GM12878 (cell line): ENCODE measurements at regions not wholly inside any gene's neighbourhood (a gene's known extent, or its start where the extent isn't known, plus 50 kb on each side); places are given as distances from the start of the nearest gene placed in this dataset.

Experiments
- CEBPB ChIP-seq, 2 experiments: fragments of 150-350 bp in 1 of 2; IDR thresholded peaks; 2 replicates each; pipeline ENCODE4 v1.6.1; 2012 to 2014; ENCODE audit warnings: low read depth in 2 of 2, low read length in 2 of 2, borderline replicate concordance in 1 of 2, inconsistent platforms in 1 of 2
- FOS ChIP-seq: IDR thresholded peaks from 3 replicates; pipeline ENCODE4 v1.6.1; 2011; ENCODE audit warnings: borderline replicate concordance; ENCODE audit not compliant: insufficient read length; ENCODE audit errors: extremely low read depth
- KAT2A ChIP-seq: conservative IDR thresholded peaks from 2 replicates; pipeline ENCODE4 v1.6.1; 2011; ENCODE audit warnings: low read depth, low read length; ENCODE audit not compliant: control insufficient read depth
- MAX ChIP-seq: IDR thresholded peaks from 2 replicates; pipeline ENCODE4 v1.6.1; 2012; ENCODE audit warnings: low read depth, low read length, improper control_type of control experiment
- POLR2A ChIP-seq: IDR thresholded peaks from 2 replicates; pipeline ENCODE4 v1.6.1; 2011; ENCODE audit warnings: low read depth, mild to moderate bottlenecking, low read length
- RAD21 ChIP-seq: IDR thresholded peaks from 2 replicates; pipeline ENCODE4 v1.6.1; 2011; ENCODE audit warnings: mild to moderate bottlenecking, low read depth, low read length, moderate library complexity; ENCODE audit not compliant: insufficient read depth
- RBBP5 ChIP-seq: fragments of 200-600 bp; sonication (generic); conservative IDR thresholded peaks from 2 replicates; pipeline ENCODE4 v1.6.1; 2016
- RCOR1 ChIP-seq: conservative IDR thresholded peaks from 2 replicates; pipeline ENCODE4 v1.6.1; 2012; ENCODE audit warnings: low read depth, low read length, improper control_type of control experiment
- SPI1 ChIP-seq: IDR thresholded peaks from 2 replicates; pipeline ENCODE4 v1.6.1; 2011; ENCODE audit warnings: low read depth, mild to moderate bottlenecking, low read length, moderate library complexity, borderline replicate concordance; ENCODE audit not compliant: insufficient read depth
- SUPT20H ChIP-seq: IDR thresholded peaks from 2 replicates; pipeline ENCODE4 v1.6.1; 2011; ENCODE audit warnings: low read depth, mild to moderate bottlenecking, low read length, moderate library complexity, borderline replicate concordance; ENCODE audit not compliant: control insufficient read depth

GRCh38 chr10:3353235-3353634, 180.7 kb upstream of the PITRM1 start:
- TF ChIP-seq FOS = no peak
- no peak for TF ChIP-seq SPI1
- no peak for TF ChIP-seq SUPT20H
- no peak for TF ChIP-seq RCOR1
- no peak for TF ChIP-seq RAD21
- TF ChIP-seq RBBP5 = no peak
- TF ChIP-seq KAT2A = no peak
- TF ChIP-seq MAX = no peak
- TF ChIP-seq CEBPB (IDR thresholded peaks at IDR 0.05; ENCODE audit: borderline replicate concordance in 1 of 2, low read depth in 2 of 2, low read length in 2 of 2) = no peak
- TF ChIP-seq POLR2A = no peak
